ENCODE measurements at regions not wholly inside any gene's neighbourhood (a gene's known extent, or its start where the extent isn't known, plus 50 kb on each side); places are given as distances from the start of the nearest gene placed in this dataset.

DNA sequence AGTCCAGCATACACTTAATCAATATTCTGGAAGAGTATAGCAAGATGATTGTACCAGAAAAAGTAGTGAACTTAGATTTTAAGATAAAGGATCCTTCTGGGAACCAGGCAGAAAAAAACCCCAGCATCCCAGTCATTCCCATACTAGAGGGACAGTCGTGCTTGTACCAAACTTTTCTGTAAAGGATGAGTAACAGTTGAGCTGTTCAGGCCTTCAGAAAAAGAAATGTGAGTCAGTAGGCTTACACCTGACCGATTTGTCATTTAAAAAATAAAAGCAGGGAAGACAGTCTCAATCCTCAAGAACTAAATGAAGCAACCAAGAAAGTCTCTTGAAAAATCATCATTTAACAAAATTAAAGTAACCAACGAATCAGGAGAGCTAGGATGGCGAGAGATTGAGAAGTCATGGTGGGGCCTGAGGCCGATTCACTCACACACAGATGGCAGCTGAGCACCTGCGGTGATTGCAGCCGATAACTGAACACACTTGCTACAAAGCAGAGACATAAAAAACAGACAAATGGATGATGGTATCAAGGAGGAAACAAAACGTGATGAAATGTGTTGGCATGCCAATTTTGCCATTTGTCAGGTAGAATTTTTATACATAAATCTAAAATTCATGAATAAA, 170.0 kb upstream of the ALKAL2 start:
- Histone ChIP-seq H3K4me2 (ENCODE audit: low read length) (no peak overlapping the region), H3K9ac (ENCODE audit: low read length) (no peak overlapping the region), H4K20me1 (ENCODE audit: insufficient read depth) (no peaks in the 10 kb centered on the region), H3K9me2 (ENCODE audit: insufficient read depth) (no peaks in the 10 kb centered on the region), H2AFZ (ENCODE audit: low read depth, low read length, poor library complexity, severe bottlenecking) (no peak overlapping the region), H3K9me3 (ENCODE audit: control insufficient read depth in 1 of 2, insufficient read depth in 1 of 2, low read depth in 1 of 2, low read length in 2 of 2) (no peaks in the 10 kb centered on the region), H3K27me3 (ENCODE audit: insufficient read depth, low read length) (peaks cover 49% of the 10 kb centered on the region), H3K36me3 (ENCODE audit: control insufficient read depth in 1 of 2, insufficient read depth in 2 of 2, low read length in 2 of 2) (no peaks in the 10 kb centered on the region), H3K4me3 (replicated peaks in 1 of 2; ENCODE audit: low read depth in 1 of 2, low read length in 2 of 2) (no peak overlapping the region), H3K27ac (ENCODE audit: low read depth, low read length) (no peak overlapping the region), H3K4me1 (ENCODE audit: control insufficient read depth in 1 of 2, insufficient read depth in 2 of 2, low read length in 2 of 2) (no peaks in the 10 kb centered on the region), H3K79me2 (ENCODE audit: insufficient read depth, low read length) (no peaks in the 10 kb centered on the region)
- intact Hi-C loops (cut with micrococcal nuclease) = no loop called here
- RAD21 ChIA-PET (ENCODE audit: low non-redundant PET in 1 of 2, low total read pairs in 2 of 2, uncharacterized antibody in 2 of 2, unreplicated experiment in 2 of 2) = no interaction called here
- POLR2A ChIA-PET = no interaction called here
- CTCF ChIA-PET = no interaction called here
- DNase-seq (ENCODE audit: low read depth, low spot score) = no peak
- BruUV-seq (replicated peaks) = no TSS peak
- TF ChIP-seq EZH2 (IDR thresholded peaks at IDR 0.05) (no peak), FOSL1 (IDR thresholded peaks at IDR 0.05; ENCODE audit: low read depth) (no peak), CEBPB (IDR thresholded peaks at IDR 0.05; ENCODE audit: low read depth) (no peak), EGR1 (IDR thresholded peaks at IDR 0.05; ENCODE audit: low read depth) (no peak), SIN3A (IDR thresholded peaks at IDR 0.05; ENCODE audit: low read depth) (no peak), RAD21 (IDR thresholded peaks at IDR 0.05; ENCODE audit: low read depth) (no peak), CBX3 (IDR thresholded peaks at IDR 0.05; ENCODE audit: low read depth) (no peak)
- TF ChIP-seq, protein P1, sequence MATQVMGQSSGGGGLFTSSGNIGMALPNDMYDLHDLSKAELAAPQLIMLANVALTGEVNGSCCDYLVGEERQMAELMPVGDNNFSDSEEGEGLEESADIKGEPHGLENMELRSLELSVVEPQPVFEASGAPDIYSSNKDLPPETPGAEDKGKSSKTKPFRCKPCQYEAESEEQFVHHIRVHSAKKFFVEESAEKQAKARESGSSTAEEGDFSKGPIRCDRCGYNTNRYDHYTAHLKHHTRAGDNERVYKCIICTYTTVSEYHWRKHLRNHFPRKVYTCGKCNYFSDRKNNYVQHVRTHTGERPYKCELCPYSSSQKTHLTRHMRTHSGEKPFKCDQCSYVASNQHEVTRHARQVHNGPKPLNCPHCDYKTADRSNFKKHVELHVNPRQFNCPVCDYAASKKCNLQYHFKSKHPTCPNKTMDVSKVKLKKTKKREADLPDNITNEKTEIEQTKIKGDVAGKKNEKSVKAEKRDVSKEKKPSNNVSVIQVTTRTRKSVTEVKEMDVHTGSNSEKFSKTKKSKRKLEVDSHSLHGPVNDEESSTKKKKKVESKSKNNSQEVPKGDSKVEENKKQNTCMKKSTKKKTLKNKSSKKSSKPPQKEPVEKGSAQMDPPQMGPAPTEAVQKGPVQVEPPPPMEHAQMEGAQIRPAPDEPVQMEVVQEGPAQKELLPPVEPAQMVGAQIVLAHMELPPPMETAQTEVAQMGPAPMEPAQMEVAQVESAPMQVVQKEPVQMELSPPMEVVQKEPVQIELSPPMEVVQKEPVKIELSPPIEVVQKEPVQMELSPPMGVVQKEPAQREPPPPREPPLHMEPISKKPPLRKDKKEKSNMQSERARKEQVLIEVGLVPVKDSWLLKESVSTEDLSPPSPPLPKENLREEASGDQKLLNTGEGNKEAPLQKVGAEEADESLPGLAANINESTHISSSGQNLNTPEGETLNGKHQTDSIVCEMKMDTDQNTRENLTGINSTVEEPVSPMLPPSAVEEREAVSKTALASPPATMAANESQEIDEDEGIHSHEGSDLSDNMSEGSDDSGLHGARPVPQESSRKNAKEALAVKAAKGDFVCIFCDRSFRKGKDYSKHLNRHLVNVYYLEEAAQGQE (IDR thresholded peaks at IDR 0.05; ENCODE audit: low read depth) = no peak
- TF ChIP-seq, protein P2, sequence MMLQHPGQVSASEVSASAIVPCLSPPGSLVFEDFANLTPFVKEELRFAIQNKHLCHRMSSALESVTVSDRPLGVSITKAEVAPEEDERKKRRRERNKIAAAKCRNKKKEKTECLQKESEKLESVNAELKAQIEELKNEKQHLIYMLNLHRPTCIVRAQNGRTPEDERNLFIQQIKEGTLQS (IDR thresholded peaks at IDR 0.05) = no peak
- no peak for ATAC-seq

Measured in HCT116 (cell line).